ENCODE measurements at regions not wholly inside any gene's neighbourhood (a gene's known extent, or its start where the extent isn't known, plus 50 kb on each side); places are given as distances from the start of the nearest gene placed in this dataset.

DNA sequence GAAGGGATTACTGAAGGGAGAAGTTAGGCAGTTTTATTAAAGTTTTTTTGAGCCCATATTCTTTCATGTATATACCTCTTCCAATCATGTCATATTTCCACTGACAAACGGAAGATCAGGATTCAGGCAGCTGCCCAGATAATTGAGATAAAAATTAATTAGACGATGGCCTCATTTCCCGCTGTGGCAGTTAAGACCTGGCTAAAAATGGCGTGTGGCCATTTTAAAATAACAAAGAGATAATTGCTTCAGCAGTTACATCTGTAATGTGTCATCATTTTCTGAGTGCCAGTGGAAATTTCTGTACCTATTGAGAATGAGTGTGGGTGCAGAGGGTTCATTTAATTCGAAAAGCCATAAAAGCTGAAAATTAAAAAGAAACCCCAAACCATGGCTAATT lies 215.1 kb downstream of the STK31 start:
- Histone ChIP-seq H3K36me3 (no peaks in the 10 kb centered on the region), H3K4me3 (no peak overlapping the region), H3K9me3 (no peaks in the 10 kb centered on the region), H3K27ac (no peak overlapping the region), H3K27me3 (no peaks in the 10 kb centered on the region), H3K4me1 (no peaks in the 10 kb centered on the region)
- DNase-seq: no peak
- TF ChIP-seq, protein P1, sequence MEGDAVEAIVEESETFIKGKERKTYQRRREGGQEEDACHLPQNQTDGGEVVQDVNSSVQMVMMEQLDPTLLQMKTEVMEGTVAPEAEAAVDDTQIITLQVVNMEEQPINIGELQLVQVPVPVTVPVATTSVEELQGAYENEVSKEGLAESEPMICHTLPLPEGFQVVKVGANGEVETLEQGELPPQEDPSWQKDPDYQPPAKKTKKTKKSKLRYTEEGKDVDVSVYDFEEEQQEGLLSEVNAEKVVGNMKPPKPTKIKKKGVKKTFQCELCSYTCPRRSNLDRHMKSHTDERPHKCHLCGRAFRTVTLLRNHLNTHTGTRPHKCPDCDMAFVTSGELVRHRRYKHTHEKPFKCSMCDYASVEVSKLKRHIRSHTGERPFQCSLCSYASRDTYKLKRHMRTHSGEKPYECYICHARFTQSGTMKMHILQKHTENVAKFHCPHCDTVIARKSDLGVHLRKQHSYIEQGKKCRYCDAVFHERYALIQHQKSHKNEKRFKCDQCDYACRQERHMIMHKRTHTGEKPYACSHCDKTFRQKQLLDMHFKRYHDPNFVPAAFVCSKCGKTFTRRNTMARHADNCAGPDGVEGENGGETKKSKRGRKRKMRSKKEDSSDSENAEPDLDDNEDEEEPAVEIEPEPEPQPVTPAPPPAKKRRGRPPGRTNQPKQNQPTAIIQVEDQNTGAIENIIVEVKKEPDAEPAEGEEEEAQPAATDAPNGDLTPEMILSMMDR (IDR thresholded peaks at IDR 0.05): no peak
- intact Hi-C loops (cut with DNase I; ENCODE audit: low total_unique reads): no loop called here

DNA sequence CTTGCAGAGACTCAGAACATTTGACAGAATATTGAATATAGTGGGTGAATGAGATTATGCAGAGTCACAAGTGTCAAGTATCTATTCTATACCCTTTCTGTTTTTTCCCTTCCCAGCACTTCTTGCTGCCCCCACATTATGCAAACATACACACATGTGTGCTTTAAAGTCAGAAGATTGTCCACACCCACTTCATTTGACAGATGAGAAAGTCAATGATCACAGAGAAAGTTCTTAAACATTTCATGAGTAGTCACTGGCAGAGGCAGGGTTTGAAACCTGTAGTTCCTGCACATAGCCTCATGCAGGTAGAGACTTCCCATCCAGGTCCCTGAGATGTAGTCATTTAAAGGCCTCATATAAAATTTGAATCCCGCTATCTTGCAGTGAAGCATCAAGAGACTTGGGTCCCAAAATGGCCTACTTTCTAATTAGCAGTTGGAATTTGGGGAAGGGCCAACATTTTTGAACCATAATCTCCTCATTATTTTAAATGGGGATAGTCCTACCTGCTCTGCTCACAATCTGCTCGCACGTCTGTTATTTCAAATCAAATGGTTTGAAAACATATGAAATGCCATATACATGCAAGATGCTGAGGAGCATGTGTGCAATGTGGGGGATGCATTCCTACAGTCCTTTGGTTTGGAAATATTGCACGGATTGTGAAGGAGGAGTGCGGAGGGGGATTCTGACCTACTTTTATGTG lies 217.8 kb downstream of the STK31 start:
- Histone ChIP-seq H3K36me3 (no peaks in the 10 kb centered on the region), H3K4me1 (no peaks in the 10 kb centered on the region), H3K9me3 (no peaks in the 10 kb centered on the region), H3K4me3 (no peak overlapping the region), H3K27ac (no peak overlapping the region), H3K27me3 (no peaks in the 10 kb centered on the region)
- intact Hi-C loops (cut with DNase I; ENCODE audit: low total_unique reads): no loop called here
- TF ChIP-seq, protein P1 (IDR thresholded peaks at IDR 0.05): no peak
- DNase-seq: no peak

DNA sequence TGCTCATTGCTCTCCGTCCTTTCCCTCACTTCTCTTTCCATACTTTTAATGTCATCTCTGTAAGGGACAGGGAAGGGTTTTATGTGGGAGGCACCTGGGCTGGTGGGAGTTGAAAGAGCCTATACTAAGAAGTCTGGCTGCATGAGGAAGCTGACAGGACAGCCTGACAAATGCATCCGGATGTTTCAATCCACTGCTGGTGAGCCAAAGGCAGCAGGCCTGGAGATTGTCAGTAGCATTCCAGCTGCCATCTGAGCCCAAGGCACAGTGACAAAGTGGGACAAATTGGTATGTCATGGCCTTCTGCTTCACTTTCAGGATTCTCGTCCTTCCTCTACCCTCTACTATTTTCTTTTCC lies 218.4 kb downstream of the STK31 start:
- no peaks in the 10 kb centered on the region for H3K4me1 ChIP-seq
- no peak overlapping the region for H3K4me3 ChIP-seq
- TF ChIP-seq, protein P1 (IDR thresholded peaks at IDR 0.05): no peak
- no peak for DNase-seq
- no peak overlapping the region for H3K27ac ChIP-seq
- no peaks in the 10 kb centered on the region for H3K27me3 ChIP-seq
- intact Hi-C loops (cut with DNase I; ENCODE audit: low total_unique reads): no loop called here
- H3K36me3 ChIP-seq: no peaks in the 10 kb centered on the region
- no peaks in the 10 kb centered on the region for H3K9me3 ChIP-seq

DNA sequence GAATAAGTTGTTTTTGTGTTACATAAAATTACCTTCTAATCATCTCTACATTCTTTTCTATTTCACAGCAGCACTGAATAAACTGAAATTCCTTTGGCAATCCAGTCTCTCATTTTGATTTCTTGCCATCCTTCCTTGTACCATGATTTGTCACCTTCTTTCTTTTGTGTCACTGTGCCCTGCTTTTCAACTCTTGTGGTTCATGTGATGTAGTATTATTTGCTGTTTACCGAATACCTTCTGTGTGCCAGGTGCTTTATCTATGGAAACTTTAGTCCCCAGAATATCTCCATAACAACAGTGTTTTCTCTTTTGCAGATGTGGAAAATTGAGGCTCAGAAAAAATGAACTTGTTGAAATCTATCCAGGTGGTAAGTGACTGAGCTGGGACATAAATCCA lies 220.3 kb downstream of the STK31 start:
- Histone ChIP-seq H3K27me3 (no peaks in the 10 kb centered on the region), H3K27ac (no peak overlapping the region), H3K36me3 (no peaks in the 10 kb centered on the region), H3K4me1 (no peaks in the 10 kb centered on the region), H3K4me3 (no peak overlapping the region), H3K9me3 (no peaks in the 10 kb centered on the region)
- TF ChIP-seq, protein P1 (IDR thresholded peaks at IDR 0.05): no peak
- no peak for DNase-seq
- intact Hi-C loops (cut with DNase I; ENCODE audit: low total_unique reads): no loop called here

DNA sequence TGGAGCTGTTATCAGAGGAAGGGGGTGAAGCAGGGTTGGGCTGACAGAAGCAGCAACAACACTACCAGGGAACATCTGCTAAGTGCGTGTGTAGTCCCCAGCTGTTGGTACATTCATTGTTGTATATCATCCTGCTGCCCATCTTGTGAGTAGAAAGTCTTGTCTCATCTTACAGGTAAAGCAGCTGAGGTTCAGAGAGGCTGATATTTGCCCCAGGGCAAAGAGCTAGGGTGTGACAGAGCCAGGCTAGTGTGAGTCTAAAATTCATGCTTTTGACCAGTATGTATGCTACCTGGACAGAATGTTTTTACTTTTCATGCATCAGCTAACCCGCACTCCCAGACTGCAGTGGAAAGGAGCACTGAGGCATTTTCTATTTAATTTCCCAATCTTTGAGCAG lies 221.6 kb downstream of the STK31 start:
- no peaks in the 10 kb centered on the region for H3K9me3 ChIP-seq
- H3K4me1 ChIP-seq: no peaks in the 10 kb centered on the region
- intact Hi-C loops (cut with DNase I; ENCODE audit: low total_unique reads): no loop called here
- DNase-seq: no peak
- H3K4me3 ChIP-seq: no peak overlapping the region
- H3K27me3 ChIP-seq: no peaks in the 10 kb centered on the region
- TF ChIP-seq, protein P1 (IDR thresholded peaks at IDR 0.05): no peak
- H3K36me3 ChIP-seq: no peaks in the 10 kb centered on the region
- H3K27ac ChIP-seq: no peak overlapping the region

DNA sequence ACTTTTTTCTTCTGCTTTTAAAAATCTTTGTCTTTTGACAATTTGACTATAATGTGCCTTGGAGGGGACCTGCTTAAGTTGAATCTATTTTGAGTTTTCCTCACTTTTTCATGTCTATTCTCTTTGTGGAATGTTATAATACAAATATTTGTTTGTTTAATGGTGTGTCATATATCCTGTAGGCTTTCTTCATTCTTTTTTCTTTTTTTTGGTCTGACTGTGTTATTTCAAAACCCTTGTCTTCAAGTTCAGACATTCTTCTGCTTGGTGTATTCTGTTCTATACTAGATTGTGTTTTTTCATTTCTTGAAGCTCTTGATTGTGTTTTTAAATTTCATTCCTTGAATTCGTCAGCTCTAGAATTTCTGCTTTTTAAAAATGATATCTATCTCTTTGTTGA lies 228.2 kb downstream of the STK31 start:
- TF ChIP-seq, protein P1 (IDR thresholded peaks at IDR 0.05): no peak
- H3K4me3 ChIP-seq: no peak overlapping the region
- H3K27me3 ChIP-seq: no peaks in the 10 kb centered on the region
- H3K27ac ChIP-seq: no peak overlapping the region
- no peaks in the 10 kb centered on the region for H3K4me1 ChIP-seq
- no peak for DNase-seq
- no peaks in the 10 kb centered on the region for H3K9me3 ChIP-seq
- intact Hi-C loops (cut with DNase I; ENCODE audit: low total_unique reads): no loop called here
- H3K36me3 ChIP-seq: no peaks in the 10 kb centered on the region

Measured in tibial artery (tissue), 4 donors.